ENCODE measurements at regions not wholly inside any gene's neighbourhood (a gene's known extent, or its start where the extent isn't known, plus 50 kb on each side); places are given as distances from the start of the nearest gene placed in this dataset.

- TF ChIP-seq EZH2 (IDR thresholded peaks at IDR 0.05; ENCODE audit: borderline replicate concordance, insufficient read depth, low read depth, low read length, poor library complexity, severe bottlenecking) (no peak), CTCF (IDR thresholded peaks at IDR 0.05) (no peak)
These were observed 639.8 kb downstream of the TMEM121 start for GRCh38 chr14:106166232-106166631.
